Kasumi-1 (cell line): ENCODE measurements at regions not wholly inside any gene's neighbourhood (a gene's known extent, or its start where the extent isn't known, plus 50 kb on each side); places are given as distances from the start of the nearest gene placed in this dataset.
A peak's percentile ranks its signal among the peaks of the same experiment; 100 is the strongest.
"Not testable (repeated sequence)": the region's sequence is repeated elsewhere in the genome, so short reads cannot be mapped to it uniquely, and the experiment has no call there.

Experiments used
- DNase-seq, 2 experiments: peaks; one replicate each; lab custom pipeline; 2025; lab: John Stamatoyannopoulos, UW

- DNase-seq: no peak
Measured at GRCh38 chr15:59896663-59897074, 107.4 kb upstream of the FOXB1 start.

DNA sequence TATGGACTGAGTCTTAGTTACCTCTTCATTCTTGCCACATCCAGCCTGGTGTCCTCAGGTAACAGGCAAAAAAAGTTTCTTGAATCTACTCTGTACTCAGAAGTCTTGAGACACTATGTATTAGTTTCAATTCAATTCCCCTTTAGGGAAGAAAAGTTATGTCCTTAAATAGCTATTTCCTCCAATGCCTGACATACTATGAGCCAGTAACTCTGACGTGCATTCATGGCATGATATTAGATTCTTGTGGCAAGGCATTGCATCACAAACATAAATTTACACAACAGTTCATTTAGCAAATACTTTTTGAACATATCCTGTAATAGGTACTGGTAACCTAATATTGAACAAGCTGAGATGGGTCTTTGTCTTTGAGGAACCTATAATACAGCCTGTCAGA lies 109.3 kb upstream of the FOXB1 start:
- DNase-seq: no peak

- DNase-seq: peak in 1 of 2 experiments; percentile 5
Measured at GRCh38 chr15:59892985-59893384, 111.1 kb upstream of the FOXB1 start.

GRCh38 chr15:59887870-59888269 lies 116.2 kb upstream of the FOXB1 start:
- DNase-seq: not testable (repeated sequence)

- DNase-seq: no peak
Measured at GRCh38 chr15:59887211-59887610, 116.9 kb upstream of the FOXB1 start.

- DNase-seq: no peak
Measured at GRCh38 chr15:59886441-59886840, 117.7 kb upstream of the FOXB1 start.

DNA sequence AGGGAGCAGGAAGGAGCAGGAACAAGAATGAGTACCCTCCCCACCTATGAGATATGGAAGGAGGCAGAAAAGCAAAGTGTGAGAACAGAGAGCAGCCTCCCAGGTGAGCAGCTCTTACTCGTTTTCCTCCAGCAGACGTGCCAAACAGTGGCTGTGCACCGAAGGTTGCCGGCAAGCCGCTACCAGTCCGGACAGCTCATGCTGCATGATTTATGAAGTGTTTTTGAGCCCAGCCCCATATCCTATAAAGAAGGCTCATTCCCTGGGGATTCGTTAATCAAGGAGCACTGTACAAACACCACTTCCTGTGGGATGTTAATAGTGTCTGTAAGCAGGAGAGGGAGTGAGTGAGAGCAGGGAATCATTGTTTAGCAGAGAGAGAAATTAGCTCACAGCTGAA lies 118.3 kb upstream of the FOXB1 start:
- no peak for DNase-seq

DNA sequence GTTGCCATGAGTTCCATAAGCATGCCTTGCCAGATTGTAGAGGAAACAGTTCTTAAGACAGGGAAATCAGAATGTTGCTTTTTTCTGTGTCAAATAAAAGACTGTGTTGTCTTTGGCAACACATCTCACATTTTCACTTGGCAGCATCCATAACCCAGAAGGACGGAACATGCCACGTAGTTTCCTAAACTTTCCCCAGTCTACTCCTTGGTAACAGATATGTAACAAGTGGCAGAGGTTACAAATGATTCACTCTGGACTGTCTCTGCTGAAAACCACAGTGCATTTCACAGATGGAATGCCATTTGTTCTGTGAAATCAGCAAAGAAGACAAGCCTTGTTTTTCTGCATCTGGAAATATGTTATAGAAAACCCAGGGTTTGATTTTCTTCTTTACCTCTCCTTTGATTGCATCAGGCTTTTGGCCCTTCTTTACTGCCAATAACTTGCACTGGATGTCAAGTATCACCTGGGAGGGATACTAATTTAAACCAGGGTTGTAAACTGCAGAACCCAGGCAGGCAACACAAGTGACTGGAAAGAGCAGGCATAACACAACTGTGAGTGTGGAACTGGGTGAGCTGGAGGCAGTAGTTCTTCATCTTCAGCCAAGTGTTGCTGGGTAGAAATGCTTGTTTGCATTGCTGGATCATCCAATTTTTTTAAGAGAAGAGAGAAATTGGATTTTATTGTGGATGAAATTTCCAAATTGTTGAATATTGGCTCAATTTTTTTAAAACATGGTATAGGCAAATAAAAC lies 124.4 kb upstream of the FOXB1 start:
- DNase-seq: no peak

GRCh38 chr15:59876140-59876539 lies 128.0 kb upstream of the FOXB1 start:
- no peak for DNase-seq

DNA sequence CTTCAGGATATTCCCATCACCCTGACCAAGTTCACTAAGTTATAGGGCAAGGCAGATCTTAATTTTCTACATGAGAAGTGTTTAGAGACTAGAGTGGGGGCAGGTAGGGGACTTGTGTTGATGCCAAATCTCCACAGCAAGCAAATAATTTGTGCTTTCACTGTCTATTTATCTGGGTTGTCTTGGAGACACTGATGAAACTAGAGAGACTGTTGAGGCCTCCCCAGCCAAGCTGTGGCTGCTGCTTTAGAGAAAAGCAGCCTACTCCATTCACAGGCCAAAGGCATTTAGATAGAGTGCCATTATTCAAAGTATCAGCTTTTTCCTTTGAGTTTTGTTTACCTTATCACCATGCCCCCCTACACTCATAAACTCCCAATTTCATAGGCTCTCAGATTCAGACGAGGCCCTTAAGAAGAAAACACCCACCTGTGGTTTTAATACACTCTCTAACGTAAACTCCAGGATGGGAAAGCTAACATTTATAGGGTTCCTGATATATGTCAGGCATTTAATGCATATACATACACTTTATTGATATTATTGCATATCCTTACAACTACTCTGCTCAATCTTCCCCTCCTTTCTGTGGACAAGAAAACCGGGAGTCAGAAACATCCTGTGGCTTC lies 130.4 kb upstream of the FOXB1 start:
- no peak for DNase-seq

DNA sequence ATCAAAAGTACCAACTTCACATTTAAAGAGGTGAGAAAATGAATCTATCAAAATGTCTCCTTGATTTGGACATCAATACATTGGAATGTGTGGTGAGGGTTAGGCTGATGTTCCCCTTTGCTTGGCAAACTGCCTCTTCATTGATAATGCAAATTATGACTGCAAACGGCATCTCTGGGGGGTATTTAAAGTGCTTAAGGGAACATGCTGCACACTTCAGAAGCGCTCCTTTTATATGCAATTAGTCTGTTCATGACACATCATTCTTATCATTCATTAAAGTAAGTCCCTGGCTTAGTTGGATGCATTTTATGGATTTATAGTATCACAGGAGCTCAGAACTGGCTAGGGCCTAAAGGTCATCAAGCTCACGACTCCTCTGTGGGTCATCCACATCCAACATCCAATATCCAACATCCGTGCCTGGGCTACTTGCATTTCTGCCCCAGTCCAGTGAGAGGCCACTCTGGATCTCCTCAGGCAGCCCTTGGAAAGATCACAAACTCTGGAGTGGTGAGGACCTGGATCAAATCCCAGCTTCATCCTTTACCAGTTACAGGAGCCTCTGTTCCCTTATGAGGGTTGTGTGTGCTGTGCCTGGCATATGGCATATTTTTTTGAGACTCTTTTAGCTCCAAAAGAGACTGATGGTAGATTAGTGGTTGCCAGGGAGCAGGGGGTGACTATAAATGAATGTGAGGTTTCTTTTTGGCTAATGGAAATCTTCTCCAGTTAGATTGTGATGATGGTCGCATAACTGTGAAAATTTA lies 136.8 kb upstream of the FOXB1 start:
- no peak for DNase-seq

- no peak for DNase-seq
Measured at GRCh38 chr15:59866642-59867041, 137.5 kb upstream of the FOXB1 start.

DNA sequence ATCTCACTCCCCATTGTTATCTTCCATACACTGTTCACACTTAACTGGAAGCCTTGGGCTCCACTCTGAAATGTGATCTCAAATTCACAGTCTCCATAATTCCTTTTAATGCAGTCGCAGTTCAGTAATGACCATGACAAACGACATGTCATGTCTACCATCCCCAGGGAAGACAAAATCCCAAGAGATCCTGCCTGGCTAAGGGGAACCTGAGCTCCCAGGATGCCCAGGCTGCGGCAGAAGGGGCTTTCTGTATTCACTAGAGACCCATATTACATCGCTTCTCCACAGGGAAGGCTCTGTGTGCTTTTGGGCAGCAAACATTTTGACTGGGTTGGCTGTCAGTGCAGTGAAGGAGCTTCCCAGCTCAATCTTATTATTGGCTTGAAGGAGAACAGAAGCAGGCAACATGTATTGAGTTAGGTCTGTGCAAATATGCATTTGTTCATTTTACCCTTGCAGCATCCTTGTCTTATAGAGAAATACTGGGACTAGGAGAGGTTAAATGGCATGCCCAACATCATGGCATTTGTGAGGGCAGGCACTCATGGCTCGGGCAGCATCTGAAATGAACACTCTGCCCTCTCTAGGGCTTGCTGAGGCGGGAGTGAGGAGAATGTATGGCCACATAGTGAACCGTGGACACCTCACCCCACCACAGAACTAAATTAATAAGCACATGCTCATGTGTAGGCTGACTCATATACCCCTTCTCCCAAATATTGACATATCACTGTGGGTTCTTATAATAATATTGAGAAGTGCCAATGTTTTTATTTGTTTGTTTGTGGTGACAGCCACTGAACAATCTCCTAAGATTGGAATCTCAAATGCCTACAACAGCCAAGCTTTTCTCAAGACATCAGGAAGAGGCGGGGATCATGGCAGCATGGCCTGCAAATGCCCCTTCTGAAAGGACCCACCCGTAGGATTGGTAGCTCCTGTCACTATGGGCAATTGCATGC lies 141.6 kb upstream of the FOXB1 start:
- no peak for DNase-seq

DNA sequence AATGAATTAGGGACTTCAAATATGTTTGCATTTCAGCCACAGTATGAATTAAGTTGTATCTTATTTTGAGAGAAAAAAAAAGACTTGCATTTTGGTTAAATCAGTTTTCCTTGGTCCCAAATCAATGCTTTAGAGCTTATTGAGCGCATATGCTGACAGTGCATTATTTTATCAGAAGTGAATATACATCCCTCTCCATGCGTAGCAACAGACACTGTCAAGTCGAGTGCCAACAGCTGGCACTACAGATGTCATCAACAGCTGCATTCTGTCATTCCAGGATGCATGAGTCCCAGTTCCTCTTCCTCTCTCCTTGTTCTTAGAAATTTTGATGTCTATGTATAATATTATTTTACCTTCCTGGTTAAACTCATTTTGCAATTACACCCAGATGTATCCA lies 156.1 kb upstream of the FOXB1 start:
- DNase-seq: no peak

DNA sequence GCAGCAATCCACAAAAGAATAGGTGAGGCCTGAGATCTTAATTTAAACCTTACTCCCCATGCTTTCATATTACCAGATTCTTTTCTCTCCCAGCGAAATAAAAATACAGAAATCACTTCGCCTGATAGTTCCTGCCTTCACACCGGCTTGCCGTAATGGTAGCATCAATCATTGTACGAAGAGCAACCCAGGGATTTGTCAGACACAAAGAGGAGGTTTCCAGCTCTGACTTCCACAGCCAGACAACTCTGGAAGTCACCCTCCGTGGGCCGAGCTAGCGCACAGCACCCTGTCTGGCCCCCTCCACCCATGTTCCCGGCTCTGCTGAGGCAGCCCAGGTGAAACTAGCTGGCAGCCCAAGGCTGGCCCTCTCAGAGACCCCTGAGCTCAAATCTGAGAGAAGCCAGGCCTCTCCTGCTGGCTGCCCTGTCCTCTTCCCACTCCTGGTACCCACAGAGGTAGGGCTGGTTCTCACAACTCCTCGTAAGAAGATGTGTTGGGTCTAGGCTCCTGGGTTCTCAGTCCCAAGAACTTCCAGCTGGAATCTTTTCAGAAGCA lies 156.9 kb upstream of the BNIP2 start:
- DNase-seq: no peak

DNA sequence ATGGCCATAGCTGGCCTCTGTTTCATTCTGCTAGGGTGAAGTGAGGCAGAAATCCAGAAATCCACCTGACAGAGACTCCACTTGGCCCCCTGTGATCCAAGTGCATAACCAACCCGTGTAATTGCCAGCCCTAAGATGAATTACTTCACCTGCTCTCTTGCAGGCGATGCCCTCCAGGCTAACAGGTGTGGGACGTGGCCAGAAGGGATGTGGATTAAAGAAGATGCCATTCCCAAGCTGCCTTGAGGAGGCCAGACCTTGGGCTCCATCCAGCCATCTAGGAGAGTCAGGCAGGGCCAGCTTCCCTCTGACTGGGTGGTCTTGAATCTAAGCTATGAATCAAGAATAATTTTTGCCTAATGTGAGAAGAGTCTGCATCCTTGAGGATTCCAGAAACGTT lies 154.5 kb upstream of the BNIP2 start:
- DNase-seq: no peak

DNA sequence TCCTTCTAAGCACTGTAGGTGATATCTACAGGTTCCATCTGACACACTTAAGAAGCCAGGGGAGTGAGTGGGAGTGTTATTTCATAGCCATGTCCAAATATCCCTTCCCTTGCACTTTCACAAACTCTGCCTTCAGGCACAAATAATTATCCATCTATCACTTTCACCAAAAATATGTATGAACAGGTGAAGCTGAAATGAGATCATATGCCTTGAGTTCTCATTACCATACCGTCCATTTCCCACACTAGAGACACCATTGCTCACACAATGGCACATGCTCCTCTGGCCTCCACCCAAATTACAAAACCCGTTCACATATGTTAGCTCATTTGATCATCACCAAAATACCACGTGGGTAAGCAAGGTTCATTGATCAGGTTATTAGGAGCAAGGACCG lies 151.9 kb upstream of the BNIP2 start:
- DNase-seq: no peak

DNA sequence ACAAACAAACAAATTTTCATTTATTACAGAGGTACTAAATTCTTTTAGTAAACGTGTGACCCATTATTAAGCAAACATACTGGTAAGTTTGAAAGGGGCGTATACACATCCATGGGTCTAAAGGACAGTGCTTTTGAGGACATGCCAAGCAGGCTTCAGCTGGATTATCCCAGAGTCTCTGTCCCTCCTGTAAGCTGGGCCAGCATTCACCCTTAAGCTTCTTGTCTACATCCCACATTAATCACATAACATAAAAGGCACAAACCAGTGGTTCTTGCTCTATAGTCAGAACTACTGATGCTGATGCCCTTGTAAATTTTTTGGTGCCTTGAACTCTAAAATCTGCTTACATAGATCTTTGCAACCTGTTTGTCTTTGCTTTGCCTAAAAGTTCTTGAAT lies 150.8 kb upstream of the BNIP2 start:
- DNase-seq: no peak

- DNase-seq: no peak
Measured at GRCh38 chr15:59838900-59839299, 149.8 kb upstream of the BNIP2 start.

- no peak for DNase-seq
Measured at GRCh38 chr15:59835776-59836175, 146.7 kb upstream of the BNIP2 start.

DNA sequence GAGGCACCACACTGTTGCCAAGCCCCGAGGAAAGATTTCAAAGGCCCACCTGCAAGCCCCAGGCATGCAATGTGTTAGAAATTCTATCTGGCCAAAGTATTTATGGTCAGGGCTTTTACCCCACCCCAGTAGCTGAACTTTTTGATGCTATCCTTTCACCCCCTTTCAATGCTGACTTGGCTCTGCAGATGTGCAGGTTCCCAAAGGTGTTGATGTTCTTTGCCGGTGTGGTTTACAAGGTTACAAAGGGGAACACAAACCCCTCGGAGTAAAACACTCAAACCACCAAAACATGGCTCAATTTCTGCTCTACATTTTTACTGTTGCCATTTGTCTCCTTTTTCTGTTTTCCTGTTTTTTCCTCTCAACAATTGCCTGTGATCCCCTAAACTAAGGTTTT lies 145.4 kb upstream of the BNIP2 start:
- no peak for DNase-seq

DNA sequence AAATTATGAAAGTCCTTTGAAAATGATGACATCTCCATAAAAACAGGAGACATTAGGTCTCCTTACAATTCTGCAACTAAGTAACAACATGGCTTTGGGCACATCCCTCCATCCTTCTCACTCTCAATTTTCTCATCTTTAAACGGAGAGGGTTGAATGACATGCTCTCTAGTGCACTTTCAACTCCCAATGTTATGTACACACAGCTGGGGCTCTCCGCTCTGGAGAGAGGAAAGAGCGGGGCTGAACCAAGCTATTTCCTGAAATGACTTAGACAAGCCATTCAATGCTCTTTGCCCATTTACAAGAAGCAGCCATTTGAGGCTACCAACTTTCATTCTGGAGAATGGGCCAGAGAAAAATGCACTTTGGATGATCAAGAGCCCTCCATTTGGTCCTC lies 144.2 kb upstream of the BNIP2 start:
- DNase-seq: no peak
